Kidney epithelial cell (primary cell): ENCODE measurements at regions not wholly inside any gene's neighbourhood (a gene's known extent, or its start where the extent isn't known, plus 50 kb on each side); places are given as distances from the start of the nearest gene placed in this dataset.

Experiments used
- DNase-seq: peaks from one replicate; pipeline ENCODE4 v3.0.0-alpha.2; 2010; ENCODE audit warnings: low read depth
- H3K27me3 ChIP-seq: 2 replicates; pipeline ENCODE4 v1.6.0; 2011; ENCODE audit warnings: low read length; ENCODE audit not compliant: control insufficient read depth, insufficient read depth
- H3K36me3 ChIP-seq: 2 replicates; pipeline ENCODE4 v1.5.1; 2011; ENCODE audit warnings: low read length; ENCODE audit not compliant: control insufficient read depth, insufficient read depth
- H3K4me3 ChIP-seq: 2 replicates; pipeline ENCODE4 v1.5.1; 2011; ENCODE audit warnings: low read depth, mild to moderate bottlenecking, control low read depth, low read length
- CTCF ChIP-seq: IDR thresholded peaks from 2 replicates; pipeline ENCODE4 v1.5.1; 2011; ENCODE audit warnings: mild to moderate bottlenecking, moderate library complexity, low read length, control low read depth, inconsistent platforms; ENCODE audit not compliant: insufficient read depth, poor library complexity, severe bottlenecking

- Histone ChIP-seq H3K4me3 (no peak overlapping the region), H3K27me3 (no peaks in the 10 kb centered on the region), H3K36me3 (no peaks in the 10 kb centered on the region)
- no peak for DNase-seq
- TF ChIP-seq CTCF, result no peak
Observed at GRCh38 chr18:24935896-24936295, 416.1 kb downstream of the ZNF521 start.

- H3K36me3 ChIP-seq, result no peaks in the 10 kb centered on the region
- TF ChIP-seq CTCF, result no peak
- DNase-seq, result no peak
- H3K4me3 ChIP-seq, result no peak overlapping the region
- H3K27me3 ChIP-seq, result no peaks in the 10 kb centered on the region
Observed at GRCh38 chr18:24936691-24937090, 415.3 kb downstream of the ZNF521 start.

- H3K27me3 ChIP-seq, result no peaks in the 10 kb centered on the region
Observed at GRCh38 chr18:24937639-24938275, 414.2 kb downstream of the ZNF521 start.

GRCh38 chr18:24940416-24940815 lies 411.6 kb downstream of the ZNF521 start:
- no peak overlapping the region for H3K4me3 ChIP-seq
- no peaks in the 10 kb centered on the region for H3K36me3 ChIP-seq
- DNase-seq, result no peak
- TF ChIP-seq CTCF, result no peak
- H3K27me3 ChIP-seq, result no peaks in the 10 kb centered on the region

More at GRCh38 chr18:24937639-24938275, 414.2 kb downstream of the ZNF521 start:
- no peak for TF ChIP-seq CTCF
- H3K36me3 ChIP-seq, result no peaks in the 10 kb centered on the region
- DNase-seq, result no peak
- H3K4me3 ChIP-seq, result no peak overlapping the region

- Histone ChIP-seq H3K4me3 (no peak overlapping the region), H3K27me3 (no peaks in the 10 kb centered on the region), H3K36me3 (no peaks in the 10 kb centered on the region)
- no peak for TF ChIP-seq CTCF
- no peak for DNase-seq
Observed at GRCh38 chr18:24941174-24941951, 410.6 kb downstream of the ZNF521 start.
